Activated CD4-positive, alpha-beta T cell treated with anti-CD3 and anti-CD28 coated beads, Interleukin-2, amount 50 U/mL, for 48 hours (primary cell): ENCODE measurements at regions not wholly inside any gene's neighbourhood (a gene's known extent, or its start where the extent isn't known, plus 50 kb on each side); places are given as distances from the start of the nearest gene placed in this dataset.
A peak's percentile ranks its signal among the peaks of the same experiment; 100 is the strongest.
"Not testable (repeated sequence)": the region's sequence is repeated elsewhere in the genome, so short reads cannot be mapped to it uniquely, and the experiment has no call there.

ENCODE experiments used
- DNase-seq, 2 experiments: peaks; one replicate each; pipeline ENCODE4 v3.0.0-alpha.2; 2020

- no peak for DNase-seq
These were observed 326.0 kb upstream of the ONECUT1 start for GRCh38 chr15:53116169-53116568.

GRCh38 chr15:53115563-53115962, 325.4 kb upstream of the ONECUT1 start:
- DNase-seq, result no peak

GRCh38 chr15:53114960-53115359, 324.8 kb upstream of the ONECUT1 start:
- DNase-seq, result no peak

- DNase-seq, result no peak
These were observed 320.9 kb upstream of the ONECUT1 start for GRCh38 chr15:53110999-53111398.

- no peak for DNase-seq
These were observed 318.2 kb upstream of the ONECUT1 start for GRCh38 chr15:53108319-53108718.

GRCh38 chr15:53107855-53108254, 317.7 kb upstream of the ONECUT1 start:
- no peak for DNase-seq

- DNase-seq, result no peak
These were observed 316.6 kb upstream of the ONECUT1 start for GRCh38 chr15:53106505-53107286.

- no peak for DNase-seq
These were observed 312.3 kb upstream of the ONECUT1 start for GRCh38 chr15:53102483-53102882.

- no peak for DNase-seq
These were observed 290.3 kb upstream of the ONECUT1 start for GRCh38 chr15:53080484-53080883.

GRCh38 chr15:53074221-53074620, 284.1 kb upstream of the ONECUT1 start:
- no peak for DNase-seq

GRCh38 chr15:53072077-53072476, 281.9 kb upstream of the ONECUT1 start:
- DNase-seq, result peak; percentile 2 to 11

GRCh38 chr15:53068636-53069035, 278.5 kb upstream of the ONECUT1 start:
- no peak for DNase-seq

- DNase-seq, result no peak
These were observed 269.3 kb upstream of the ONECUT1 start for GRCh38 chr15:53059273-53060043.

GRCh38 chr15:53046153-53046790, 256.1 kb upstream of the ONECUT1 start:
- DNase-seq, result no peak

- DNase-seq, result no peak
These were observed 248.5 kb upstream of the ONECUT1 start for GRCh38 chr15:53038655-53038941.

- DNase-seq, result no peak
These were observed 247.9 kb upstream of the ONECUT1 start for GRCh38 chr15:53037904-53038654.

- no peak for DNase-seq
These were observed 246.5 kb upstream of the ONECUT1 start for GRCh38 chr15:53036641-53037040.

- DNase-seq, result no peak
These were observed 244.7 kb upstream of the ONECUT1 start for GRCh38 chr15:53034767-53035245.

- no peak for DNase-seq
These were observed 243.6 kb upstream of the ONECUT1 start for GRCh38 chr15:53033709-53034108.

- no peak for DNase-seq
These were observed 241.3 kb upstream of the ONECUT1 start for GRCh38 chr15:53031469-53031868.

GRCh38 chr15:53022788-53023187, 232.7 kb upstream of the ONECUT1 start:
- no peak for DNase-seq

- DNase-seq, result no peak
These were observed 223.2 kb upstream of the ONECUT1 start for GRCh38 chr15:53013329-53013728.

GRCh38 chr15:53011779-53012178, 221.6 kb upstream of the ONECUT1 start:
- not testable (repeated sequence) for DNase-seq
